ENCODE measurements at regions not wholly inside any gene's neighbourhood (a gene's known extent, or its start where the extent isn't known, plus 50 kb on each side); places are given as distances from the start of the nearest gene placed in this dataset.

DNA sequence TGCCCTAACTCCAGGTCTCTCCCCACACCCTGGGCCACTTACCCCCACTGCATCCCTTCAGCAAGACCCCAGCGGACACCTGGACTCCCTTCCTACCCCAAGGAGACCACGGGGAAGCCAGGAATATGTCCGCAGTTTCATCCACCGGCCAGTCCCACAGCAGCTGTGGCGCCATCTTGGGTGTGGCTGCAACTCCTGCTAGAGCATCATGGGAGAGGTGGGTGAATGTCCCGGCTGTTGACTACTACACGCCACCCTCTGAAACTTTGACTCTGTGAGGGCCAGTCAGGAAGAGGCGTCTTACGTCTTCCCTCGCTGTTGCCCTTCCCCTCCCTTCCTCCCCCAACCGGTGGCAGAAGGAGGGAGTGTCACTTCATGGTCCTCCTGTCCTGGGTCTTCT lies 238.3 kb upstream of the RNF32 start:
- TF ChIP-seq EZH2 (IDR thresholded peaks at IDR 0.05; ENCODE audit: borderline replicate concordance) (no peak), EZH2phosphoT487 (IDR thresholded peaks at IDR 0.05; ENCODE audit: low read depth, severe bottlenecking, unreplicated experiment) (no peak)
- TF ChIP-seq, protein P1, sequence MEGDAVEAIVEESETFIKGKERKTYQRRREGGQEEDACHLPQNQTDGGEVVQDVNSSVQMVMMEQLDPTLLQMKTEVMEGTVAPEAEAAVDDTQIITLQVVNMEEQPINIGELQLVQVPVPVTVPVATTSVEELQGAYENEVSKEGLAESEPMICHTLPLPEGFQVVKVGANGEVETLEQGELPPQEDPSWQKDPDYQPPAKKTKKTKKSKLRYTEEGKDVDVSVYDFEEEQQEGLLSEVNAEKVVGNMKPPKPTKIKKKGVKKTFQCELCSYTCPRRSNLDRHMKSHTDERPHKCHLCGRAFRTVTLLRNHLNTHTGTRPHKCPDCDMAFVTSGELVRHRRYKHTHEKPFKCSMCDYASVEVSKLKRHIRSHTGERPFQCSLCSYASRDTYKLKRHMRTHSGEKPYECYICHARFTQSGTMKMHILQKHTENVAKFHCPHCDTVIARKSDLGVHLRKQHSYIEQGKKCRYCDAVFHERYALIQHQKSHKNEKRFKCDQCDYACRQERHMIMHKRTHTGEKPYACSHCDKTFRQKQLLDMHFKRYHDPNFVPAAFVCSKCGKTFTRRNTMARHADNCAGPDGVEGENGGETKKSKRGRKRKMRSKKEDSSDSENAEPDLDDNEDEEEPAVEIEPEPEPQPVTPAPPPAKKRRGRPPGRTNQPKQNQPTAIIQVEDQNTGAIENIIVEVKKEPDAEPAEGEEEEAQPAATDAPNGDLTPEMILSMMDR (IDR thresholded peaks at IDR 0.05; ENCODE audit: poor library complexity): no peak

Data from hepatocyte (in vitro differentiated cells).